ENCODE measurements at regions not wholly inside any gene's neighbourhood (a gene's known extent, or its start where the extent isn't known, plus 50 kb on each side); places are given as distances from the start of the nearest gene placed in this dataset.

DNA sequence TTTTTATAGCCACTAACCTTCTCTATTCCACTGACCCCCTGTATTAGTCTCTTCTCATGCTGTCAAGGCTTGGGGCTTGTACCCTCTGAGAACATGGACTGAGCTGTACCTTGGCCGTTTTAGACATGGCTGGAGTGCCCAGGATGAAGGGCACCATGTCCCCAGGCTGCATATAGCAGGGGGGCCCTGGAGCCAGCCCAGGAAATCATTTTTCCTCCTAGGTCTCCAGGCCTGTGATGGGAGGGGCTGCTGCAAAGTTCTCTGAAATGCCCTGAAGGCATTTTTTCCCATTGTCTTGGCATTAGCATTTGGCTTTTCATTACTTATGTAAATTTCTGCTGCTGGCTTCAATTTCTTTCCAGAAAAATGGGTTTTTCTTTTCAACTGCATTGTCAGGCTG lies 119.5 kb downstream of the NTMT2 start:
- TF ChIP-seq CTCF (IDR thresholded peaks at IDR 0.05) (no peak), POLR2A (IDR thresholded peaks at IDR 0.05) (no peak)
